Bronchial epithelial cell (primary cell): ENCODE measurements at regions not wholly inside any gene's neighbourhood (a gene's known extent, or its start where the extent isn't known, plus 50 kb on each side); places are given as distances from the start of the nearest gene placed in this dataset.

Experiments
- DNase-seq: peaks from one replicate; pipeline ENCODE4 v3.0.0-alpha.2; 2010; ENCODE audit warnings: low read depth
- FAIRE-seq: peaks from 2 replicates; lab custom pipeline; 2011; peaks lifted over from hg19 to GRCh38; lab: Jason Lieb, UNC
- H3K27me3 ChIP-seq: 2 replicates; pipeline ENCODE4 v1.5.1; 2011; ENCODE audit warnings: low read length; ENCODE audit not compliant: control insufficient read depth, insufficient read depth
- H3K36me3 ChIP-seq: 2 replicates; pipeline ENCODE4 v1.5.1; 2011; ENCODE audit warnings: low read length; ENCODE audit not compliant: control insufficient read depth, insufficient read depth
- H3K4me3 ChIP-seq: 2 replicates; pipeline ENCODE4 v1.5.1; 2011; ENCODE audit warnings: mild to moderate bottlenecking, low read depth, low read length, control low read depth
- CTCF ChIP-seq: IDR thresholded peaks from 2 replicates; pipeline ENCODE4 v1.5.1; 2011; ENCODE audit warnings: mild to moderate bottlenecking, moderate library complexity, low read length, control low read depth, inconsistent platforms; ENCODE audit not compliant: insufficient read depth, severe bottlenecking

- Histone ChIP-seq H3K27me3 (no peaks in the 10 kb centered on the region), H3K36me3 (no peaks in the 10 kb centered on the region), H3K4me3 (no peak overlapping the region)
- DNase-seq (no peak), FAIRE-seq (no peak)
- no peak for TF ChIP-seq CTCF
These were observed 57.3 kb downstream of the MAF start for GRCh38 chr16:79543219-79543618.

- DNase-seq, result no peak
- H3K36me3 ChIP-seq, result no peaks in the 10 kb centered on the region
- no peak for TF ChIP-seq CTCF
- FAIRE-seq, result no peak
- no peak overlapping the region for H3K4me3 ChIP-seq
- H3K27me3 ChIP-seq, result no peaks in the 10 kb centered on the region
These were observed 58.2 kb downstream of the MAF start for GRCh38 chr16:79542237-79542774.

DNA sequence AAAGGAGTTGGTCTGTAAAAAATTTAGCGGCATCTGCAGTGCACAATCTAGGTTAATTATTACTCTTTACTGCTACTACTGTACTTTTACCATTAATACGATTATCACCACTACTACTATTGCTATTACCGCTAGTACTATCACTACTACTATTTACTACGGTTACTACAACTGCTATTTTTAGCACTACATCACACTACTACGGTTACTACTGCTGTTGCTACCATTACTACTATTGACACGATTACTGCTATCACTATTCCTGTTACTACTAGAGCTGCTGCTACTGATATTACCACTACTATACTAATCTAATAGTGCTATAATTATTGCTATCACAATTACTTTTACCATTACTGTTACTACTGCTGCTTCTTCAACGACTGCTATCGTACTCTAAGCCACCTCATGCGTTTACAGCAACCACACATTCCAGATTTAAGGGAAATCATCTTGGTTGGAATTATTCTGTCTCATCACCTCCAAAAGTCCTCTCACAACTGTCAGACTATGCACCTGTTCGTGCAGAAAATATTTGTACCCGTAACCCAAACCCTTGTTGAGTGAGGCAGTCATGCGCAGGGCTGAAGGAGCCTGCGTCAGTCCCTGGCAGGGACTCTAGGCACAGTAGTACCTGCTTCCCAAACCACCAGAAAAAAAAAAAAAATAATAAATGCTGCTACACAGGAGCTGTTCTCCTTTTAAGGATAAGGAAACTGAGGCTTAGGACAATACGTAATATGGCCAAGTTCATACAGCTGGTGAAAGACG lies 59.5 kb downstream of the MAF start:
- FAIRE-seq, result no peak
- H3K4me3 ChIP-seq, result no peak overlapping the region
- no peaks in the 10 kb centered on the region for H3K27me3 ChIP-seq
- no peaks in the 10 kb centered on the region for H3K36me3 ChIP-seq
- no peak for DNase-seq
- TF ChIP-seq CTCF, result no peak

DNA sequence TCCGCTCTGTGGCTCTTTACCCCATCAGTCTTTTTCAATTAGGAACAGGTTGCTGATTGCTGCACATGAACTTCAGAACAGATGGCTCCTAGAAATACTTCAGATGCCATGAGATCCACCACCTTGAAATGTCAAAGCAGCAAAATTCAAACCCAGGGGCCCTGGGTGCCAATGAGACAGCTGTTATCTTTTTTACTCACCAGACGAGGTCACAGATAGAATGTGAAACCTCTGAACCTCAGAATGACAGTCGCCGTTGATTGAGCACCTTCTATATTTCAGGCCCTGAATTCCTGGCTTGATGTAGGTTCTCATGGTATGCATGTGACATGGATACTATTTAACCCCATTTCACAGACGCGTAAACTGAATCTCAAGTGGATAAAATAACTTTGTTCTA lies 63.0 kb downstream of the MAF start:
- no peak overlapping the region for H3K4me3 ChIP-seq
- no peaks in the 10 kb centered on the region for H3K27me3 ChIP-seq
- no peak for FAIRE-seq

GRCh38 chr16:79536958-79537357 lies 63.6 kb downstream of the MAF start:
- no peak for FAIRE-seq
- Histone ChIP-seq H3K36me3 (no peaks in the 10 kb centered on the region), H3K27me3 (no peaks in the 10 kb centered on the region), H3K4me3 (no peak overlapping the region)
- no peak for TF ChIP-seq CTCF
- DNase-seq, result no peak

More for the DNA sequence above, 63.0 kb downstream of the MAF start:
- no peak for DNase-seq
- no peaks in the 10 kb centered on the region for H3K36me3 ChIP-seq
- no peak for TF ChIP-seq CTCF
